ENCODE measurements at regions not wholly inside any gene's neighbourhood (a gene's known extent, or its start where the extent isn't known, plus 50 kb on each side); places are given as distances from the start of the nearest gene placed in this dataset.
"Not testable (repeated sequence)": the region's sequence is repeated elsewhere in the genome, so short reads cannot be mapped to it uniquely, and the experiment has no call there.

DNA sequence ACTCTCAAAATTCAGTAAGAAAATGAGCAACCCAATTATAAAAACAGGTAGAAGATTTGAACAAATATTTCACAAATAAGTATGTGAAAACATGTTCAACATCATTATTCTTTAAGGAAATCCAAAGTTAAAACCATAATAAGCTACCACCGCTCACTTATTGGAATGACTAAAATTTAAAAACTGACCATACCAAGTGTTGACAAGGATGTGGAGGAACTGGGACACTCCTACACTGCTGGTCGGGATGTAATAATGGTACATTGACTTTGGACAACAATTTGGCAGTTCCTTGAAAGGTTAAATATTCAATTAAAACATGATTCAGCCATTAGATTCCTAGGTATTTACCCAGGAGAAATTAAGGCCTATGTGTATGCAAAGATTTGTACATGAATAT, 336.5 kb downstream of the IRS1 start (continued):
- TF ChIP-seq ETS1 (IDR thresholded peaks at IDR 0.05), result no peak
- TF ChIP-seq ZNF331 (CRISPR knock-in tag; IDR thresholded peaks at IDR 0.05; ENCODE audit: low read depth), result no peak

- ATAC-seq (no peak), DNase-seq (ENCODE audit: low spot score) (no peak)
- Mint-ChIP-seq H3K27me3 (ENCODE audit: insufficient read depth, low read depth, poor library complexity) (peaks cover 4% of the 10 kb centered on the region), H3K4me3 (no peak overlapping the region), H3K9me3 (peaks cover 3% of the 10 kb centered on the region; the same call in 1 of the 3 replicates), H3K27ac (no peak overlapping the region), H3K36me3 (ENCODE audit: low read depth) (no peaks in the 10 kb centered on the region), H3K4me1 (no peaks in the 10 kb centered on the region)
- H3K27ac ChIP-seq (ENCODE audit: low read depth), result no peak overlapping the region
- H3K79me2 ChIP-seq (replicated peaks; ENCODE audit: insufficient read depth), result no peaks in the 10 kb centered on the region
- no peak overlapping the region for H3K4me2 ChIP-seq
- H3K36me3 ChIP-seq (ENCODE audit: insufficient read depth), result no peaks in the 10 kb centered on the region
- H2AFZ ChIP-seq, result no peak overlapping the region; the same call in 1 of the 2 replicates
- H3K4me1 ChIP-seq (ENCODE audit: insufficient read depth), result no peaks in the 10 kb centered on the region
- no peaks in the 10 kb centered on the region for H4K20me1 ChIP-seq (replicated peaks; ENCODE audit: insufficient read depth)
- no peaks in the 10 kb centered on the region for H3K9me2 ChIP-seq (ENCODE audit: insufficient read depth)
- no peaks in the 10 kb centered on the region for H3F3A ChIP-seq (replicated peaks; ENCODE audit: low read depth)
- TF ChIP-seq ZNF114 (CRISPR knock-in tag; IDR thresholded peaks at IDR 0.05), result no peak
- TF ChIP-seq POLR2AphosphoS5 (IDR thresholded peaks at IDR 0.05; ENCODE audit: low read depth), result no peak
- no peak for TF ChIP-seq JUNB (IDR thresholded peaks at IDR 0.05; ENCODE audit: unreplicated experiment)
- no peak for TF ChIP-seq NANOG (IDR thresholded peaks at IDR 0.05; ENCODE audit: borderline replicate concordance)
- no peak for TF ChIP-seq ZNF331 (CRISPR knock-in tag; IDR thresholded peaks at IDR 0.05; ENCODE audit: low read depth)
- TF ChIP-seq CREB1 (CRISPR knock-in tag; IDR thresholded peaks at IDR 0.05; ENCODE audit: low read depth), result no peak
- TF ChIP-seq STAT1 (IDR thresholded peaks at IDR 0.05; ENCODE audit: unreplicated experiment), result no peak
- TF ChIP-seq ETS1 (IDR thresholded peaks at IDR 0.05), result no peak
- TF ChIP-seq, protein P1, sequence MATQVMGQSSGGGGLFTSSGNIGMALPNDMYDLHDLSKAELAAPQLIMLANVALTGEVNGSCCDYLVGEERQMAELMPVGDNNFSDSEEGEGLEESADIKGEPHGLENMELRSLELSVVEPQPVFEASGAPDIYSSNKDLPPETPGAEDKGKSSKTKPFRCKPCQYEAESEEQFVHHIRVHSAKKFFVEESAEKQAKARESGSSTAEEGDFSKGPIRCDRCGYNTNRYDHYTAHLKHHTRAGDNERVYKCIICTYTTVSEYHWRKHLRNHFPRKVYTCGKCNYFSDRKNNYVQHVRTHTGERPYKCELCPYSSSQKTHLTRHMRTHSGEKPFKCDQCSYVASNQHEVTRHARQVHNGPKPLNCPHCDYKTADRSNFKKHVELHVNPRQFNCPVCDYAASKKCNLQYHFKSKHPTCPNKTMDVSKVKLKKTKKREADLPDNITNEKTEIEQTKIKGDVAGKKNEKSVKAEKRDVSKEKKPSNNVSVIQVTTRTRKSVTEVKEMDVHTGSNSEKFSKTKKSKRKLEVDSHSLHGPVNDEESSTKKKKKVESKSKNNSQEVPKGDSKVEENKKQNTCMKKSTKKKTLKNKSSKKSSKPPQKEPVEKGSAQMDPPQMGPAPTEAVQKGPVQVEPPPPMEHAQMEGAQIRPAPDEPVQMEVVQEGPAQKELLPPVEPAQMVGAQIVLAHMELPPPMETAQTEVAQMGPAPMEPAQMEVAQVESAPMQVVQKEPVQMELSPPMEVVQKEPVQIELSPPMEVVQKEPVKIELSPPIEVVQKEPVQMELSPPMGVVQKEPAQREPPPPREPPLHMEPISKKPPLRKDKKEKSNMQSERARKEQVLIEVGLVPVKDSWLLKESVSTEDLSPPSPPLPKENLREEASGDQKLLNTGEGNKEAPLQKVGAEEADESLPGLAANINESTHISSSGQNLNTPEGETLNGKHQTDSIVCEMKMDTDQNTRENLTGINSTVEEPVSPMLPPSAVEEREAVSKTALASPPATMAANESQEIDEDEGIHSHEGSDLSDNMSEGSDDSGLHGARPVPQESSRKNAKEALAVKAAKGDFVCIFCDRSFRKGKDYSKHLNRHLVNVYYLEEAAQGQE (IDR thresholded peaks at IDR 0.05; ENCODE audit: unreplicated experiment), result no peak
- H3K27me3 ChIP-seq (ENCODE audit: insufficient read depth), result no peaks in the 10 kb centered on the region
- H3K4me3 ChIP-seq, result no peak overlapping the region
Measured at GRCh38 chr2:226461981-226462380, 337.6 kb downstream of the IRS1 start.

DNA sequence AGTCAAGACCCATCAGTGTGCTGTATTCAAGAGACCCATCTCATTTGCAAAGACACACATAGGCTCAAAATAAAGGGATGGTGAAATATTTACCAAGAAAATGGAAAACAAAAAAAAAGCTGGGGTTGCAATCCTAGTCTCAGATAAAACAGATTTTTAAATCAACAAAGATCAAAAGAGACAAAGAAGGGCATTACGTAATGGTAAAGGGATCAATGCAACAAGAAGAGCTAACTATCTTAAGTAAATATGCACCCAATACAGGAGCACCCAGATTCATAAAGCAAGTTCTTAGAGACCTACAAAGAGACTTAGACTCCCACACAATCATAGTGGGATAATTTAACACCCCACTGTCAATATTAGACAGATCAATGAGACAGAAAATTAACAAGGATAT, 343.5 kb downstream of the IRS1 start:
- H3K27me3 ChIP-seq (ENCODE audit: insufficient read depth); H3K4me3 Mint-ChIP-seq; H3K4me3 ChIP-seq; H3K27me3 Mint-ChIP-seq (ENCODE audit: insufficient read depth, low read depth, poor library complexity); H3K79me2 ChIP-seq (replicated peaks; ENCODE audit: insufficient read depth); H2AFZ ChIP-seq; H3F3A ChIP-seq (replicated peaks; ENCODE audit: low read depth); H3K27ac ChIP-seq (ENCODE audit: low read depth); H3K4me1 ChIP-seq (ENCODE audit: insufficient read depth); H3K9me2 ChIP-seq (ENCODE audit: insufficient read depth); H3K4me2 ChIP-seq; H3K4me1 Mint-ChIP-seq; ATAC-seq; H3K27ac Mint-ChIP-seq; H3K36me3 ChIP-seq (ENCODE audit: insufficient read depth); DNase-seq (ENCODE audit: low spot score); H4K20me1 ChIP-seq (replicated peaks; ENCODE audit: insufficient read depth): not testable (repeated sequence)
- H3K9me3 Mint-ChIP-seq, result peaks cover 34% of the 10 kb centered on the region
- peaks cover 29% of the 10 kb centered on the region for H3K36me3 Mint-ChIP-seq (ENCODE audit: low read depth)
